ENCODE measurements at regions not wholly inside any gene's neighbourhood (a gene's known extent, or its start where the extent isn't known, plus 50 kb on each side); places are given as distances from the start of the nearest gene placed in this dataset.

GRCh38 chr5:66306844-66307315, 162.8 kb downstream of the SREK1 start:
- no peak for DNase-seq

- DNase-seq, result peak; percentile 55
Observed at GRCh38 chr5:66307647-66308241, 163.6 kb downstream of the SREK1 start.

- DNase-seq, result no peak
Observed at GRCh38 chr5:66312266-66312665, 168.2 kb downstream of the SREK1 start.

GRCh38 chr5:66315784-66316183, 171.7 kb downstream of the SREK1 start:
- DNase-seq, result no peak

DNA sequence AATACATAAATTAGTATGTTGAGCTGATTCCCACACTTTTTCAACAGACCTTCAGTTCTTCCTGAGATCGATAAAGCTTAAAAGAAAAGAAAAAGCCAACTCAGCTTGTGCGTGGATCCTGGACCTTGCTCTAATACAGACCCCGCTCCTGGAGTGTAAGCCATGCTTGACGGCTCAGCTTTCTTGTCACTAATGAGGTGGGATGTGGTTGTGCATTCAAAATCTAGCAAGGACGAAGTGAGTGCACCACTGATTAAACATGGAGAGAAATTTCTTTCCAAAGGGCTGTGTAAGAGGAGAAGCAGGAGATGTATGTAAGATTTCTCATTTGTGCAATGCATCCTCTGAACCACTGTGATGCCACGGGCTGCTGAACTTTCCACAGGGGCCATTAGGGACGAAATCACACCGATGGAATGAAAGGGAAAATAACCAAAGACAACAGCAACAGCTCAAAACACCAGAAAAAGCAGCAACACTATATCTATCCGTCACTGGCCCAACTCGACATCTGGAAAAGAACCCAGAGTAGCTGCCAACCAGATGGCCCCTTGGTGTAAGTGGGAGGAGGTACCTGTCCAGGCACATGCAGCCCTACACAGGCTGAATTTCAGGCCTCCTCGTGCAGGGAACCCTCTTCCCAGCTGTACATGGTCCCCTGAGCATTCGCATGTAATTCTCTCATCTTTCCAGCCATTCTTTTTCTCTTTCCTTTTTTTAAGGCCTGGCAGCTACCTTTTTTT, 178.9 kb downstream of the SREK1 start:
- no peak for DNase-seq

DNA sequence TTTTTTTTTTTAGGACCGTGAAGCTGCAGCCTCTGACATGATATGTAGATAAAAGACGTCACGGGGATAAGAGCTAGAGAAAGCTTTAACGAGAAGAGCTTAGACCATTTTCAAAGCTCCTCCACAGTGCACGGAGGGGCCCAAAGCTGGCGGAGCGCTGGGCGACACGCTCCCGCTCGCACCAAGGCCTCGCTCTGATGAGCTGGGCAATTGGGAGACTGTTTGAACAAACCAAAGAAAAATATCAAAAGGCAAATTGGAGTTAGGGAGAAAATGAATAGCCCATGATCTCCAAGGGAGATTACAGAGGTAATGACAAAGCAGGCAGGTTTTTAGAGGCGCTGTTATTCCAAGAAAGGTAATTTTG, 179.4 kb downstream of the SREK1 start:
- DNase-seq, result no peak

DNA sequence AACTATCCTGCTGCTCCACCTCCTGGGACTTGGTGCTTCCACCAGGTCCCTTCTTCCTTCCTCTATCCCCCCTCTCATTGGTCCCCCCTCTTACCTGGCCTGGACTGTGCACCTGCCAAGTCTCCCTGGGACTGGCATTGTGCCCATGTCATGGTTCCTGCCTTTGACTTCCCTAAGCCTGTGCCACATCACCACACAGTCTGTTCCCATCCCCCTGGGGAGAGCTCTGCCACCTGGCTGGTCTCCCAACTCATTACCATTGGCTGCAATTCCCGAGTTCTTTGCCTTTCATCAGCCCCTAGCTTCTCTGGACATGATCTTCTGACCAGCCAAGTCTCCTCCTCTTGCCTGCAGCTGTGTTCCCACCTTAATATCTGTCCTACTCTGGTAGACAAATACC, 180.3 kb downstream of the SREK1 start:
- no peak for DNase-seq

DNA sequence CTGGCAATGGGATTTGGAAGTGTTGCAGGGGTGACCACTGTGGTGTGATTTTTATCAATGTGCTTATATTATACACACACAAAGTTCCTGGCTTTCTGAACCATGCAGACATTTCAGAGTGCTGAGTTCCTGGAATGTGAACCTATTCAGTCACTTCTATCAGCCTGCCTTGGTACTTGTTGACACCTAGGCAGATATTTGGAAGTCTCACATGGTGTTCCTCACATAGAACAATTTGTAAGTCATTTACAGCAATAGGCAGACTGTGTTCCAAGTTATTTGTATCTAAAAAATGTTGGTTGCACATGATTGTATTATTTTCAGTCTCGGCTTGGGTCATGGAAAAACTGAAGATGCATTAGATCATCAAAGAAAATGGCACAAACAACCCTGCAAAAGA, 182.2 kb downstream of the SREK1 start:
- no peak for DNase-seq

DNA sequence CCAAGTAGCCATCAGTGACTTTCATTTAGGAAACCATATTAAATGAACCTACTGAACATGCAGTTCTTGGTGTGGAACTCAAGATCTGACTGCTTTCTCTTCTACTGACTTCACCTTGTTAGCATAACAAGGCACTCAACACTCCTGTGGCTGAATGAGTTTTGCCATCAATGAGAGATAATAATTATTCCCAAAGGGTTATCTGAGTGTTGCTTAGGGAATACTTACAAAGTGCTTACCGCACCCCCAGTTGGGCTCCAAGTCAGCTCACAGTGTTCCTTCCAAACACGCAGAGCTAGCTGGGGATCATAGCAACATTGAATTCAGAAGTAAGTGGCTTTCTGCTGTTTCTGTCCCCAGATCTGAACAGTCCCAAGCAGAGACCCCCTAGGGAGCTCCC, 182.9 kb downstream of the SREK1 start:
- DNase-seq, result no peak

DNA sequence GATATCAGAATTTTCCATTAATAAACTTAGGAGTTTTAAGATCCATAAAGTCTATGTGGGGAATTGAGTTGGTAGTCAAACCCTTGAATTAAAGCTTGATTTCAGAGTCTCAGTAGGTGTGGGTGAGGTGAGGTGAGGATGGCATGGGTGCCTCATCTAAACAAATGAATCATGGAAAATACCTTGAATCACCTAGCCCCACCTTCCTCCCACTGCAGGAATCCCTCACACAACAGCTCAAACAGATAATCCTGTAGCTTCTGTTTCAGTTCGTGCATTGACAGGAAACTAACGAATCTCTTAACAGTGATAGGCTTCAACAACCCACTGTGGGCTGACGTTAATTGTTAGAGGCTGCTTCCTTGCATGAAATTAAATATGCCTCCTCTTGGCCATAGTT, 185.0 kb downstream of the SREK1 start:
- no peak for DNase-seq

DNA sequence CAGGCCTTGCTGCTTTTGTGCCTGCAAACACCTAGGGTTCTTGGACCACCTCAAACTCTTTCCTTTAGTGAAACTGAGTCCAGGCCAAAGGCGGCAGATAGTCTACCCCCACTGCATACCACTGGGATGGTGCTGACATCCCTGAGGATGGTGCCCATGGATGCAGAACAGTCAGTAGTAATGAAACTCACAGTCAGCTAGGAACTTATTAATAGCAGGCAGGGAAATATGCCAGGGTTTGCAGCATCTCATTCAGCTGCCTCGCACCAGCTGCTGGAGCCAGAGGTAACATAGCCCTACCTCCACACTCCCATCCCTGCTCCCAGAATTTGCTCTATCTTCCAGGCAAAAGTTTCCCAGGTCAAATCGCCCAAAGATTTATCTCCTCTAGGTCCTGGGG, 189.1 kb downstream of the SREK1 start:
- DNase-seq, result no peak

DNA sequence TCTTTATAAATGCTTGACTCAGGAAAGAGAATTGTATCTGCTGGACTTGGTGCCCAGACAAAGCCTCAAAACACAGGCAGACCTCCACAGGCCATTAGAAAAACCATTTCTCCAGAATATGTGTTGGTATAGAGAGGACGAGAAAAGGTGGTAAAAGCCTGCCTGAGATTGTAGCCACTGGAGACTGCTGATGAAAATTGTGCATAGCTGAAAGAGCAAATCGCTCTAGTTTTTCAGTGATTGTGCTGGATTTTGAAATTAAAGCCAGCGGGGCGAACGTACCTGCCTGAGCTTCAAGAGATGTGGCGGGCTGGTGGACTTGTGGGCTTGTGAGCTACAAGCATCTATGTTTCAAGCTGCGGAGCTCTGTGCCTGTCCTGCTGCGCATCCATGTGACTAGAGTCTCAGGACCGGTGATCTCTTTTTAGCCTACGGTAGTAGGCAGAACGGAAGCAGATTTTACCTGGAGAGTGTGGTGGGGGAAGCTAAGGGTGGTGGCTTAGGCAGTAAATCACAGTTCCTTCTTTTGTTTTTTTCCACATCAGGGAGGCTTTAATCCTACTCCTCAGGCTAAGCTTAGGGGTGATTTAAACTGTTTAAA, 193.6 kb downstream of the SREK1 start:
- no peak for DNase-seq

- no peak for DNase-seq
Observed at GRCh38 chr5:66338828-66339227, 194.7 kb downstream of the SREK1 start.

DNA sequence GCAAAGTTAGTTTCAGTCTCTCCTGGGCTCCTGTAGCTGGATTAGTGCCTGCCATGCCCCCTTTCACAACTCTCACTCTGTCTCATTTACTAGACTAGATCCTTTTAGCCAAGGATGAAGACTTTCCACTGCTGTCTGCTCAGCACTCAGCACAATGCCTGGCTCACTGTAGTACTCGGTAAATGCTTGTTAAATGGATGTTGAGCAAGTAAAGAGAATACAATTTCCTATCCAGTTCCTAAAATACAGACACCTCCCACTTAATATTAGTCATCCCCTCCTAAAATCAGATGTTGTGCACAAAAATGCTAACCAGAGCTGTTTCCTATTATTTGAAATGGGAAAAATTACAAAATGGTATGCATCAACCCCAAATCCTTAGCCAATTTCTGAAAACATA, 195.8 kb downstream of the SREK1 start:
- no peak for DNase-seq

DNA sequence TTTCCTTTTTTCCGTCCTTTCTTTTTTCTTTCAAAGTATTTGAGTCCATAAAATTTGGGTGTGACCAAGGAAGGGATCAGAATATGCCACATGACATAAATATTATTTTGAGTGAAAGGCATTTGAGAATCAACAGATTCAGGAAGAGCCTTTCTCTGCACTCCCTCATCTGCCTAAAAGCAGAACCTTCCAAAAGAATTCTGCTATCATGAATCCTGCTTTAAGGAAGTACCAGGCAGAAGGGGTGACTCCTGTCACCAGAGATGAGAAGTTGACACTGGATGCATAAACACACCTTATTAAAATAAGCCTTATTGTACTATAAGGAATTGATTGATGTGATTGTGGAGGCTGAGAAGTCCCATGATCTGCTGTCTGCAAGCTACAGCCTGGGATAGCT, 196.7 kb downstream of the SREK1 start:
- no peak for DNase-seq

DNA sequence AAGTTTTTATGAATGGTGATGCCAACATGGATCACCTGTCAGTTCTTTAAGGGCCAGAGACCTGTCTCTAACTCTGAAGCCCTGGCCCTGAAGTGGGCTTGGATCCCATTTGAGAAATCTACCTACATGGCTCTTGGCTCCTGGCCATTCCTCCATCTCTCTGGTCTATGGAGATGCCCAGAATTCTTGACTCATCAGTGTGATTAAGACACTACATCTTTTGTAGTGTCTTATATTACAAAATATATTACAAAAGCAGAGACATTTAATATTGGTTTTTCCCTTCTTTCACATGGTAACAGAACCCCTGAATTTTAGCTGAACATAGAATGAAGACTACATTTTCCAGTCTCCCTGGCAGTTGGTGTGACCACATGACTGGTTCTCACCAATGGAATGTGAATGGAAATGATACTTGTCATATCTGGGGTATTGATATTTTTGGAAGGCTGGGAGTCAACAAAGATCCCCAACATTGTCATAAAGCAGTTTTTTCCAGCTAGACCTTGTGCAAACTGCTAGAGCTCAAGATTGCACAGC, 198.3 kb downstream of the SREK1 start:
- DNase-seq, result no peak

DNA sequence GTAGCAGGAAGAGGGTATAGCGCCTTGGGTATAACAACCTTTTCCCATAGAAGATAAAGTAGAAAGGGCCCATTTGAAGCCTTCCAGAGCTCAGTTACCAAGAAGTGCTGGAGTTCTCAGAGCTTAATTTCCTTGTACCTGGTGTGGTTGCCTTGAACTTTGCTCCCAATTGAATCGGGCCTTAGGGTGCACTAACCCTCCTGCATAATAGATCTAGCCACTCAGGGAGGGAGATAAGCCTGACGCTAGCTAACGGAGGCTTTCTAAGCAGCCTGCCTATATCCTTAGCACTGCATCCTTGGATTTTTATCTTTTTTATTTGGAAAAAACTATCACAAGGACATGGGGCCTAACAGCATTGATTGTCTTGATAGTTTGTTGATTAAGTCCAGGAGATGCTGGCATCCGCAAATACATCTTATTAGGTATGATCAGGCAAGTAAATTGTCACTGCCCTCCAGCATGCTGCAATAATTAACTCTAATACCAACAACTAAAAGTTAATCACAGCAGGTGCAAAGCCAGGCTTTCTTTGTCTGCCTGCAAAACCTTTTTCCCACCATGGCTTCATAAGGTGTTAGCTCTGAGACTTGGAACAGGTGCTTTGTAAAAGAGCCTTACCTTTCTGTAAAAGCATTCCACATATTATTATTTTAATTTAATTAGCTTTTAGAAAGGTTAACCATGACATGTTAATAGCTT, 199.4 kb downstream of the SREK1 start:
- DNase-seq, result no peak

DNA sequence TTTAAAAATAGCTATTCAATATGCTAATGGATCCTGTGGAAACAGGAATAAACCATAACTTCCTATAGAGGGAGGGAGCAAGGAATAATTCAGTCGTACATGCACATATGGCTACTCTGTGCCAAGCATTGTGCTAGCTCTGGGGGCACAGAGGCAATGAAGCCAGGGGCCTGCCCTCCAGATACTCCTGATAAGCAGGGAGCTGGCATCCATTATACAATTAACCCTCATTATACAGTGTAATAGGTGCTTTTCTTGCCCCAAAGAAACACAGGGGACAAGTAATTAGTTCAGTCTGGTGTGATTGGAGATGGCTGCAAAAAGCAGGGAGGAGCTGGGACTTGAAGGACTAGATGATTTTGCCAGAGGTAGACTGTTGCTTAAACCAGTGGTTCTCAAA, 200.4 kb downstream of the SREK1 start:
- DNase-seq, result no peak

- no peak for DNase-seq
Observed at GRCh38 chr5:66345281-66345680, 201.2 kb downstream of the SREK1 start.

GRCh38 chr5:66346869-66347268, 202.8 kb downstream of the SREK1 start:
- DNase-seq, result no peak

DNA sequence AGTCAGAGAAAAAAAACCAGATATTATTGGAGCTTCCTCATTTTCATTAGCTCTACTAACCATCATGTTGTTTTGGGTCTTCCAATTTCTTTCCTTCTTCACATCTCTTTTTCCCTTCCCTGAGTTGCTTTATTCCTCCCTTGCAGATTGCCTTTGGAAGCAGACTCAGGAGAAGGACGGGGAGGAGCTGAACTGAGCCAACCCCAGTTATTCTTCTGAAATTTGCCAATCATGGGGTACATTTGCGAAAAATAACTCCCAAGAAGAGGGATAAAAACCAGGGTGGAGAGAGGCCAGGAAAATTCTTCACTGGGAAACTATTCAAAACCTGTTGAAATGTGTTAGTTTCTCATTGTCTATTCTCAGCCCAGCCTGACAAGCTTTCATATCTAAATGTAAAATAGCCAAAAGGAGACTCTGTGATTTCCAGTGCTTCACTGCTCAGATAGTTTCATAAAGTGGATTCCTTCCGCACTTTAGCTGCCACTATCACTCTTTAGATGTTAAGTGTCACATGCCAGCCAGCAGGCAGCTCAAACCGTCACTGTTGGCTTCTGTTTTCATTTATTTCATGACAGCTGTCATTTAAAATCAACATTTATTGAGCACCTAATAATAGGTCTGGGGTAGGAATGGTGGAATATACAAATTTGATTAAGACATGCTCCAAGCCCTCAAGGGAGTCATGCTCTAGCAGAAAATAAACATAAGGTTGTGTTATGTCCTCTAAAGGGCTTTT, 204.5 kb downstream of the SREK1 start:
- DNase-seq, result no peak

GRCh38 chr5:66351813-66352212, 207.7 kb downstream of the SREK1 start:
- no peak for DNase-seq

- no peak for DNase-seq
Observed at GRCh38 chr5:66353186-66353585, 209.1 kb downstream of the SREK1 start.

Measured in fibroblast of skin of right quadriceps (primary cell).